GM15510 (cell line): ENCODE measurements at regions not wholly inside any gene's neighbourhood (a gene's known extent, or its start where the extent isn't known, plus 50 kb on each side); places are given as distances from the start of the nearest gene placed in this dataset.

Experiments
- POLR2A ChIP-seq: IDR thresholded peaks from 3 replicates; pipeline ENCODE4 v1.6.1; 2011; ENCODE audit warnings: borderline replicate concordance; ENCODE audit not compliant: insufficient read length; ENCODE audit errors: extremely low read depth

DNA sequence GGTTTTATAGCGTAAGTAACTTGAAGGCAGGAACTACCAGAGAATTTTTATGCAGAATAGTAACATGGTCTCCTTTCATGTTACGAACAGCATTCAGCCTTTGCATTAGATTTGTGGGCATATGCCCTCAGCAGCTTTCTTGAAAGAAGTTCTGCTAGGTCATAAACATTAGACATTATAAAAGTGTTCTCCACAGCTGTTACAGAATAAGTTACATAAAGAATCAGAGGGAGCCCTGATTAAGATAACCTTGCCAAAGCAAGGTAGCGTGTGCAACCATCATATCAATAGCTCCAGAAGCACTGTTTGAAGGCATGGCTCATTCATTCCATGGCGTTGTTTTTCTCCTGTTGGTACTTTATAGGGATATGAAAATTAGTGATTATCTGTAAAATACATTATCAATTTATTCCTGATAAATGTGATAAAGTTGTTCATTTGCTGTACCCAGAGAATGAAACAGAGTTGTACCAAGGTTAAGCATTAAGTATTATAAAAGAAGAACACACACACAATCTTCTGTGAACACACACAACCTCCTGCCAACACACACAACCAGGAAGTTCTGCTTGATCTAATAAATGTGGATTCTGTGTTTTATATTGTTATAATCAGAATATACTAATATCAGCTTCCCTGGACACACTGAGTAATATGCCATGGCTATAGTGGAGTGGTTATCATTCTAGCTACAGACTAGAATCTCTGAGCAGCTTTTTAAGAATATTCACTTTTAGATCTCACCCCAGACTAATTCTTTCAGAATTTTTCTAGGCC is 286.7 kb upstream of the SLC39A10 start:
- no peak for TF ChIP-seq POLR2A

DNA sequence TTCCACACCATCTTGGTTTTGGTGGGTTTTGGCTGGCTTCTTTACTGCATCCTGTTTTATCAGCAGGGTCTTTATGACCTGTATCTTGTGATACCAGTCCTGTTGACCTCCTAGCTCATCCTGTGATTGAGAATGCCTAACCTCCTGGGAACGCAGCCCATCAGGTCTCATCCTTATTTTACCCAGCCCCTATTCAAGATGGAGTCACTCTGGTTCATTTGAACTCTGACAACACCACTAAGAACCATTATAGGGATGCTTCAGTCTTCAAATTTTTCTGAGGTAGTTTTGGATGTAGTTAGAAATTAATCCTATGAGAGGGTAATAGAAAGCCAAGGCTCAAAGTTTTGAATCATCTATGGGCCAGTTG is 287.8 kb upstream of the SLC39A10 start:
- no peak for TF ChIP-seq POLR2A

DNA sequence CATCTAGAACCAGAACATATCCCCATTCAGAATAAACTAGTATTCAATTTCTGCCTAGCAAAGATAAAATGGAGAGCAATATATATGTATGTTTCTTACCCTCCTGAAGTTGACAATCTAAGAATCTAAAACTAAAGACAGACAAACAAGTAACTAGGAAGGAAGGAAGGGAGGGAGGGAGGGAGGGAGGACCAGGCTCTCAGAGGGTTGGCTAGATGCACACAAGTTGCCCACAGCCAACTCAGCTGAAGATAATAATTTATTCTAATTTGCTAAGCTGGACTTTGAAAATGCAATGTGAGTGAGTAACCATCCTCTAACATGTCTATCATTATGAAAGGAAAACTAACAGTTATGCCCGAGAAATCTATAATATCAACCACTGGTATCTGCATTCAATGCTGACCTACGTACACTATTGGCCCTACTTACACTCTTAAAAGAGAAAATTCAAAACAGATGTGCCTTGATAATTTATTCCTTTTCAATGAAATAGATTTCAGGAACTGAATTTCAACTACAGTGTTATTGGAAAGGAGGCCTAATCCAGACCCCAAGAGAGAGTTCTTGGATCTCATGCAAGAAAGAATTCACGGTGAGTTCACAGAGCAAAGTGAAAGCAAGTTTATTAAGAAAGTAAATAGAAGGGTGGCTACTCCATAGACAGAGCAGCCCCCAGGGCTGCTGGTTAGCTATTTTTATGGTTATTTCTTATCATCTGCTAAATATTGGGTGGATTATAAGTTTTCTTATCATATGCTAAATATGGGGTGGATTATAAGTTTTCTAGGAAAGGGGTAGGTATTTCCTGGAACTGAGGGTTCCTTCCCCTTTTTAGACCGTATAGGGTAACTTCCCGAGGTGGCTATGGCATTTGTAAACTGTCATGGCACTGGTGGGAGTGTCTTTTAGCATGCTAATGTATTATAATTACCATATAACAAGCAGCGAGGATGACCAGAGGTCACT is 288.5 kb upstream of the SLC39A10 start:
- no peak for TF ChIP-seq POLR2A

DNA sequence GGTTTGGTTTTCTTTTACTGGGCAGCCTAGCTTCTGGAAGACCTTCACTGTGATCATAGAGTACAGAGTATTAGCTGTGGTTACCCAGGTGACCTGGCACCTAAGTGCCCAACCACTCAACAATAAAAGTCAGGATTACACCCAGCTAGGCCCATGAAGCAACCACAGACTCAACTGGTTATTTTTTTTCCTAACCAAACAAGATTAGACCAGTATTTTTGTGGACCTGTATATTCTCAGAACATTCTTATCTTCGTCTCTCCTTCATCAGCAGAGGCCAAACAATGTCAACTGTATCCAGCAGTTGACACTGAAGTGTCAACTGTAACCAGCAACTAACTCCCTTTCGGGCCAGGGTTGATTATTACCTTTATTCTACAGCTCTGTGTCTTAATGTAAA is 289.2 kb upstream of the SLC39A10 start:
- TF ChIP-seq POLR2A, result no peak

DNA sequence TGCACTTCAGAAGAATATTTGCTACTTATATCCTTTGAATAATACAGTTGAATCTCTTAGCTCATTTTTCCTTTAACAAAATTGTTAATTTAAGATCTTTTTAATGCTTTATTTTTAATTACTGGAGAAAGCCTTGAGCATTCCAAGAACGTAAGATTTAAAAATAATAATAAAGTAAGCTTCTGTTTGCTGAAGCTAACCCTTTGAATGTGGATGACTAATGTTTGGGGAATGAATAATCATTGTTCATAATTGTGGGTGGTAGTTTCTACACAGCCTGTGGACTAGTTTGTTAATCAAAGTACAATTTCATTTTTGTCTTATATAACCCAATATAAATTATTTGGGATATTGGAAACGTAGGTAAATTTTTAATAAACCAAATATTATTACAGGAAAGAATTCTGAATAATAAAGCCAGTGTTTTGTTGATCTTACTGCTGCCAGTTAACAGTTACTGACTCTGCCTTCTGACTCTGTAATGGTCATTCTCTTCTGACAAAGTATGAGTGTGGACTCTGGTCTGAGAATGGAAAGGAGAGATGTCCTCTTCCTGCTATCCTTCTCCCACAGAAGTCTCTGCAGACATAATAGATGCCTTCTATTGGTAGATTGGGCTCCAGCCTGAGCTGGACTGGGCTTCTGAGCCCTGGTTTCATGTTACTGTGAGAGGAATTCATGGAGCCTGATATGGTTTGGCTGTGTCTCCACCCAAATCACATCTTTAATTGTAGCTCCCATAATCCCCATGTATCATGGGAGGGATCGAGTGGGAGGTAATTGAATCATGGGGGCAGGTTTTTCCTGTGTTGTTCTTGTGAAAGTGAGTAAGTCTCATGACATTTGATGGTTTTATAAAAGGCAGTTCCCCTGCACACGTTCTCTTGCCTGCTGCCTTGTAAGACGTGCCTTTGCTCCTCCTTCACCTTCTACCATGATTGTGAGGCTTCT is 292.7 kb upstream of the SLC39A10 start:
- TF ChIP-seq POLR2A, result no peak

DNA sequence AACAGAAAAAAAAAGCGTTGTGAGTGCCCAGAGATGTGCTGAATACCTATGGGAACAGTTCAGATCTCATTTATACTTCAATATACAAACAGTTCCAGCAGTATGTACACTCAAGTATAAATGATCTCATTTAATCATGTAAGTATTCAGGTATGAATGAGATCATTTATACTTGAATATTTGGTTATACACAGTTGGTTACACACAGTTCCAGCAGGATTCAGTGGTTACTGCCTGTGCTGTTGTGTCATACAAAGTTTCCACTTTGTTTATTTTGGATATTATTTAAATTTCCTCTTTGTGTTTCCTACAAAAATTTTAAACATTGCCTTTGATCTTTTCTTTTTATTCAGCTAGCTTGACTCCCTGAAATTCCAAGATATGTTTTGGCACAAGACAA is 293.5 kb upstream of the SLC39A10 start:
- TF ChIP-seq POLR2A, result no peak

DNA sequence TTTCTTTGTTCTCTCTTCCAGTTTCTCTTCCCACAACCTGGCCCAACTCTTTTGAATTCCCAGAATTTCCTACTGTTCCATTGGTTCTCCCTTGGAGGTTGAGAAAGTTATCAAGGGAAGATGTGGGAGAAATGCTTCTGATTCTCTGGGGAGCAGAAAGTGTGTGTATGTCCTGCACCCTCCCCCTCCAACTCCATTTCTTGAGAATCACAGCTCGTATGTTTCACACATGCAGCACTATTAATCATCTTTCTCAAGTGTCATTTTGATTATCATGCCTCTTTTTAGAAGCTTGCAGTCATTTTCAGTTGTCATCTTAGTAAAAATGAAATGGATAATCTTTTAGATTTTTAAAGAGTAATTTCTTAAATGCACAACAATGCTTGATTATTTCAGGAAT is 296.8 kb upstream of the SLC39A10 start:
- no peak for TF ChIP-seq POLR2A

DNA sequence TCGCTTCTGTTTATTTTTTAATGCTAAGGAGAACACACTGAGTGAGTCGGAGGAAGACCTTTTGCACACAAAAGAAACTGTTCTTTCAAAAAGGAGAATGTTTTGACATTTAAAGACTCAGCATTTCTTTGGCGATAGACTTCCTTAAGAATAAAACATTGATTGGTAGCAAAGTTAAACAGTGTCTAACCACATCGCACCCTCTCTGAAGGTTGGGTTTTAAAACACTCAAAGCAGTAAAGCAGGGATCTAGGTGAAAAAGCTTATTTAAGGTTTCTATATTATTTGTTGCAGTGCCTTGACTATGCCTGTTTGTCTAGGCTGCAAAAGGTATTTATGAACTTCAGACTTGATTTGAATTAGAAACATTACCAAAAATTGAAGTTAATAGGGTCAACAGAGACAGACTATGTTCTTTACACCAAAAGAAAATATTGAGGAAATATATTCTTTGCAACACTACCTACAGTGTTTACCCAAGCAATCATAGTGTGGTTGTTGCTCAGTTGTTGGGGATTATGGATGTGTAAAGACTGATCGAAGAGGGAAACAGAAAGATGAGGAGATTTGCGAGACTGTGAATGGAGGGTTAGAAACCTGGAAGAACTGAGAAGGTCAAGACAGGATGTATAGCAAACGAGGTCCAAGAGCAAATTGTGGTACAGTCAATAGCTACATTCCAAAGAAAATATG is 297.8 kb upstream of the SLC39A10 start:
- no peak for TF ChIP-seq POLR2A

DNA sequence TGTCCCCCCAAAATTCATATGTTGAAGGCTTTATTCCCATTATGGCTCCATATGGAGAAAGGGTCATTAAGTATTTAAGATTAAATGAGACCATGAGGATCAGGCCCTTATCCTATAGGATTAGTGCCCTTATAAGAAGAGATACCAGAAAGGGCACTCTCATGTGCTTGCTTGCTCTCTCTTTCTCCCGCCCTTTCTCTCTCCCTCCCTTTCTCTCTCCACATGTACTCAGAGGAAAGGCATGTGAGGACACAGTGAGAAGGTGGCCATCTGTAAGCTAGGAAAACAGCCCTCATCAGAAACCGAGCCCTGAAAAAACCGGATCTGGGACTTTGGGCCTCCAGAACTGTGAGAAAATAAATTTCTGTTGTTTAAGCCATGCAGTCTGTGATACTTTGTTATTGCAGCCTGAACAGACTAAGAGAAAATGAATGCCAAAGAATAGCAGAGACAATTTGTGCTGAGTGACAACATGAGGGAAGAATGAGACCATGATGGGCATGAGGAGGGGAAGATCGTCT is 300.0 kb upstream of the SLC39A10 start:
- TF ChIP-seq POLR2A, result no peak

DNA sequence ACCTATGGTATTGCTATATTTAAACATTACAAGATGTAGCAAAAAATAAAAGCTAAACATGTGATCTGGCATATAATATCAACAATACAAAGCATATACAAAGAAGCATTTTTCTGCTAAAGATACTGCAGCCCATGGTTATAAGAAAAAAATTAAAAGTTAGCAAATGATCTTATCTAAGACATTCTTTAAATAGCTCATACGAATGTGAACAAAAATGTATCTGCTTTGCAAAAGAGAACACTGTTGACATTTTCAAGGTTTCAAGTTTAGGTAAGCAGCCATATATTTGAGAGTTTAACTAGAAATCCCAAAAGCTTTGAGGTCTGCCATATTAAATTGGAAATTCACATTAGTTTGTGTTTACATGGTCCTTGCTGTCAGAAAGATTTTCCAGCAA is 301.0 kb upstream of the SLC39A10 start:
- TF ChIP-seq POLR2A, result no peak

DNA sequence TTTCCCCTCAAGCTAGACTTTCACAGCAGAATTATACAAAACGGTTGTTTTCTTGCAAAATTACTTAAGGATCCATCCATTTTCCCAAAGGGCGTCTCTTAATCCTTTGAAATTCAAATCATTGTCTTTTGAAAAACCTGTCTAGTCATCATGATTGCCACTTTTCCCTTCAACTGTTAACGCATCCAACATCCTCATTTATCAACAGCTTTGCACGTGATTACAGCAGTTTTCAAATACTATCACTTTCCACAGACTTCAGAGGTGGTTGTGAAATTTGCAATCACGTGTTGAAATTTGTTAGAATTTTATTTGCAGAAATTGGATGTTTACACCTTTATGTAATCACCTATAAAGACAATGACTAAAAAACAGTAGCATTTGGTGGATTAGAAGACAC is 304.4 kb upstream of the SLC39A10 start:
- no peak for TF ChIP-seq POLR2A

DNA sequence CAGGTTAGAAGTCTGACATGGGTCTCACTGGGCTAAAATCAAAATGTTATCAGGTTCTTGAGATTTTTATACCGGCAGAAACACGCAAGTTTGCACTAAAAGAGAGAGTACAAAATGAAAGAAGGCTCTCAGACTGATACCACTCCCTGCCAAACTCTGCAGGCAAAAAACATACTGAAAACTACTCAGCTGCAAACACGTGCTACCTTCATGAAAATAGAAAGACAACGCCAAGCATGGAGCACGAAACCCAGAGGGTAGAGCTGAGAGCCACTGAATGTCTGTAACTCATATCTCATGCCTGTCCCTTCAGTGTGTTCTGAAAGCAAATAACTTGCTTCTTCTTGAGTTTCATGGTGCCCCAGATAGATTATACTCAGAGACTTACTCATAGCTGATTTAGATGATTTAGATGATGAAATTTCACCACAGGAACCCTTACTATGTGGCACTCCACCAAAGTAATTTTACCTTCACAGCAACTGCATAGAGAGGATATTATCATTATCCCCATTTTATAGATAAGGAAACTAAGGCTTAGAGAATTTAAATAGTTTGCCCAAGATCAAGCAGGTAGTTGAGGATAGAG is 313.0 kb upstream of the SLC39A10 start:
- TF ChIP-seq POLR2A, result no peak

DNA sequence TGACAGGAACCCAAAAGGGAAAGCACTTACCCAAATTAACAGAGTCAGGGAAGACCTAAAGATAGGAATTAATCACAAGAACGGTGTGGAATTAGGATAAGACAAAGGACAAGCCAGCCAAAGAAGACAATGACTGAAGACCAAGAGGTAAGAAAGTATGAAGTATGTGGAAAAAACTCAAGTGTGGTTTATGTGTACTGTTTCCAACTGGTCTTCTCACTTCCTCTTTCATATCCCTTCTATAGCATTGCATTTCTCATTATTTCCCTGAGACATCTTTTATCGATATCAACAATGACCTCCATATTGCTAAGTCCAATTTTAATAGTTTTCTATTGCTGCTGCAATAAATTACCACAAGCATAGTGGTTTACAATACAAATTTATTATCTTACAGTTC is 313.5 kb upstream of the SLC39A10 start:
- no peak for TF ChIP-seq POLR2A
